AG09319 (cell line): ENCODE measurements at regions not wholly inside any gene's neighbourhood (a gene's known extent, or its start where the extent isn't known, plus 50 kb on each side); places are given as distances from the start of the nearest gene placed in this dataset.

Experiments
- DNase-seq: peaks from one replicate; pipeline ENCODE4 v3.0.0-alpha.2; 2010; ENCODE audit warnings: low read depth; ENCODE audit errors: extremely low read depth
- TF ChIP-seq, protein P1 (sequence below): IDR thresholded peaks from 2 replicates; pipeline ENCODE4 v1.5.1; 2011; ENCODE audit warnings: low read depth, mild to moderate bottlenecking, inconsistent platforms, low read length, moderate library complexity

DNA sequence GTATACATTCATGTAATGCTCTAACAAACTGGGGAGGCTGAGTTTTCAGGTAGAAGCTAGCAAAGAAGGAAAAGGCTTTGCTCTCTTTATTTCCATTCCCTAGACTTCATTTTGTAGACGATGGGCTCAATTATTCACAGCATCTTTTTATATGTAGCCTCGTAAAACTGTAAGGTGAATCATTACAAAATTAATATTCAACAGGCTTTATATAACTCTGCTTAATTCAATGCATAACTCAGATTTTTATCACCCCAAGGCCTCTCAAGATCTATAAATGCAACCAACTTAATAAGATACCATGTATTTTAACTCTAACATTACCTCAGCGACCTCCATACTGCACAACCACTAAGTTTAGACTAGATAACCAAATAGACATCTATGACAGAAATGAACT, 63.0 kb upstream of the FRMD4B start:
- DNase-seq = no peak
- TF ChIP-seq, protein P1, sequence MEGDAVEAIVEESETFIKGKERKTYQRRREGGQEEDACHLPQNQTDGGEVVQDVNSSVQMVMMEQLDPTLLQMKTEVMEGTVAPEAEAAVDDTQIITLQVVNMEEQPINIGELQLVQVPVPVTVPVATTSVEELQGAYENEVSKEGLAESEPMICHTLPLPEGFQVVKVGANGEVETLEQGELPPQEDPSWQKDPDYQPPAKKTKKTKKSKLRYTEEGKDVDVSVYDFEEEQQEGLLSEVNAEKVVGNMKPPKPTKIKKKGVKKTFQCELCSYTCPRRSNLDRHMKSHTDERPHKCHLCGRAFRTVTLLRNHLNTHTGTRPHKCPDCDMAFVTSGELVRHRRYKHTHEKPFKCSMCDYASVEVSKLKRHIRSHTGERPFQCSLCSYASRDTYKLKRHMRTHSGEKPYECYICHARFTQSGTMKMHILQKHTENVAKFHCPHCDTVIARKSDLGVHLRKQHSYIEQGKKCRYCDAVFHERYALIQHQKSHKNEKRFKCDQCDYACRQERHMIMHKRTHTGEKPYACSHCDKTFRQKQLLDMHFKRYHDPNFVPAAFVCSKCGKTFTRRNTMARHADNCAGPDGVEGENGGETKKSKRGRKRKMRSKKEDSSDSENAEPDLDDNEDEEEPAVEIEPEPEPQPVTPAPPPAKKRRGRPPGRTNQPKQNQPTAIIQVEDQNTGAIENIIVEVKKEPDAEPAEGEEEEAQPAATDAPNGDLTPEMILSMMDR = no peak

DNA sequence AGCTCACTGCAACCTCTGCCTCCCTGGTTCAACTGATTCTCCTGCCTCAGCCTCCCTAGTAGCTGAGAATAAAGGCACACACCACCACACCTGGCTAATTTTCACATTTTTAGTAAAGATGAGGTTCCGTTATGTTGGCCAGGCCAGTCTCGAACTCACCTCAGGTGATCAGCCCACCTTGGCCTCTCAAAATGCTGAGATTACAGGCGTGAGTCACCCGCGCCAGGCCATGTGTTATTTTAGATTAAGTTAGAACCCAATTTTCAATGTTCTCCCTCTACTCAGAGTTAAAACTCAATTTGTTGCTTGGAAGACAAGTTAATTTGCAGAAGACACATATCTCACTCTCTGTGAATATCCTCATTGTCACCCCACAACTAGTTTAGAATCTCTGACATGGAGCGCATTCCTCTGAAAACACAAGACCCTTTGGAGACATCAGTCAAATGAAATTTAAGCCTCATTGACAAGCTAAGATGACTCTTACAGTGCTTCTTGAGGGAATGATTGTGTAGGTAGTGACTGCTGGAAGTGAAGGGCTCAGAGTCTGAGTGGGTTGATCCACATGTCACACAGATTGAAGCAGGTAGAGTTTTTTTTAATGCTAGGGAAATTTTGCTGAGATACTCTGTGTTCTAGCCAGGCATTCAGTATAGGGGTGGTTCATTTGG, 60.6 kb upstream of the FRMD4B start:
- no peak for DNase-seq

DNA sequence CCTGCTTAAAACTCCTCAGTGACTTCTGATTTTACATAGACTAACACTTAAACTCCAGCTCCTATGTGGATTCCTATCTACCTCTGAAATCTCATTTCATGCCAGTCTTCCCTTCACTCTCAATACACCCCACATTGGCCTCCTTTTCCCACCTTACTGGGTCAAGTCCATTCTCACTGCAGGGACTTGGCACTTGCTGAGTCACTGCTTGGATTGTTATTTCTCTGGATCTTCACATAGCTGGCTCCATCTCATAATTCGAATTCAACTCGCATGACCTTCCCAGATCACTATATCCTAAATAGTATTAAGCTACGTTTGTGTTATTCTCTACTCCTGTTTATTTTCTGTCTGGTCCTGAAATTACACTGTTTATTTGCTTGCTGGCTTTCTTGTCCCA, 59.6 kb upstream of the FRMD4B start:
- DNase-seq = no peak
- TF ChIP-seq, protein P1 = no peak

More for the DNA sequence above, 60.6 kb upstream of the FRMD4B start:
- TF ChIP-seq, protein P1 = no peak

DNA sequence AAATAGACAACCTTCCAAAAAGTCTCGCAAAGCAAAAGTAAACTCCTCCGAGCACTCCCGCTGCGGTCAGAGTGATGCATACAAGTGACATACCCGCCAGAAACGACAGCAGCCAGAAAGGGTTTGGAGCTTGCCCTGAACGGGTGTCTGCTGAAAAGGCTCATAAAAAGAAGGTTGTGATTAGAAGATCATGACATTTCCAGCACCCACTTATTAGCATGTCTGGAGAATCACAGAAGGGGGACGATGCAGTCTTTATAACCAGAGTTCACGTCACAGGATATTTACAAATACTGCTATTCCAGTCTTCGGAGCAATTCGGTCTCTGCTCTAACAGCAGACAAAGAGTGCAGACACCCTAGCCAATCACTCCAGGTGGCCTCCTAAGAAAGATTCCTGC, 59.1 kb upstream of the FRMD4B start:
- TF ChIP-seq, protein P1 = no peak
- no peak for DNase-seq

DNA sequence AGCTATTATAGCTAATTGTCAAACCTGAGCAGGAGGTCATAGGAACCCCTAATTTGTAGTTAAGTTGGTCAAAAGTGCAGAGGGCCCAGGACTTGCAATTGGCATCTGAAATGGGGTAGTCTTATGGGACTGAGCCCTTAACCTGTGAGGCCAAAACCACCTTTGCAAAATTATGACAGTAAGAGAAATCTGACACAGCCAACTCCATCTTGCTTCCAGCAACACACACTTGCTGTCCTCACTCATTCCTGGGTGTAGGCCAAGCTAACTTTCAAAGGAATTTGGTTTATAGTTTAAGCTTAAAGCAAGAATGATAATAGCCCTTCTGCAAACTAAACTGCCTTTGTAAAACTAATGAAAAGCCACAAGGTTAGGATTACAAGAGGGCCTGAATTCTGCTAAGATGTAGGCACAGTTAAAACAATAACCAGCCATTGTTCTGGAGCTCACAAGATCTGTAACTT, 57.6 kb upstream of the FRMD4B start:
- TF ChIP-seq, protein P1 = no peak
- DNase-seq = no peak

DNA sequence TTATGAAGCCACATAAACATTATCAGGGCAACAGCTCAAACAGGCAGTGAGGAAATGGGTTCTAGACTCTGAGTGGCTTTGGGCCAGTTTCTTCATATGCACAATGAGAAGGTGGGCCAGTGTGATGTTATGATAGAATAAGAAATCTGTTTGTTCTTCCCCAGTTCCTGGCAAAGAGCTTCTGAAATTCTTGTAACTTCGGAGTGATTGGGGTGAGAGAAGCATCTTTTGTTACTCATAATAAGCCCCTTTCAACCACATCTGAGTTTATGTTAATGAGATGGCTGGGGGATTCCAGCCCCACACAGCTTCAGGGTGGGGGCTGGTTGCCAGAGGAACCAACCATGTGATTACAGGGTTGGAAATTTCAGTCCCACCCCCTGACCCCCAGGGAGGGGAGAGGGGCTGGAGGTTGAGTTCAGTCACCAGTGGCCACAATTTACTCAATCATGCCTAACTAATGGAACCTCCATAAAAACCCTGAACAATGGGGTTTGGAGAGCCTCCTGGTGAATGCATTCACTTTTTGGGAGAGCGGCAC, 57.0 kb upstream of the FRMD4B start:
- no peak for DNase-seq
- TF ChIP-seq, protein P1 = no peak

DNA sequence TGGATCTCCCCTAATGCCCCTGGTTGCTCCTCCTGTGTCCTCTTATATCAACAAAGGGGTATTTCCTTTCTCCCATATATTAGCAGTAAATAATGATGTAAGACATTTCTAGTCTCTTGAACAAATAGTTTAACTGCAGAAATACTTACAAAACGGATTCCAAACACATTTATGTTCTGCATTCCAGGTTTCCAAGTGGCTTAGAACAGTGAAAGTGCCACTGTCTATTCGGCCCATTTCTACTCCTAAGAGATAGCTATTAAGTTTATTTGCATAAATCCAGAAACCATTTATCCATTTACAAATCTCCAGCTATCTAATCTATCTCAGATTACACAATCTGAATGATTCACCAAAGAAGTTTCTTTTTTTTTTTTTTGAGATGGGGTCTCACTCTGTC, 55.8 kb upstream of the FRMD4B start:
- TF ChIP-seq, protein P1 = no peak
- DNase-seq = no peak
